GM13976 (cell line): ENCODE measurements at regions not wholly inside any gene's neighbourhood (a gene's known extent, or its start where the extent isn't known, plus 50 kb on each side); places are given as distances from the start of the nearest gene placed in this dataset.
"Not testable (repeated sequence)": the region's sequence is repeated elsewhere in the genome, so short reads cannot be mapped to it uniquely, and the experiment has no call there.

Experiments
- DNase-seq: peaks from one replicate; pipeline ENCODE4 v3.0.0; 2012; ENCODE audit warnings: low spot score
- in situ Hi-C: fragments of 300-500 bp; cut with MboI; formaldehyde crosslinking; loops from one replicate; pipeline ENCODE4 v1.12.0; 2022; ENCODE audit warnings: low sequenced_read_pairs, mixed read lengths, inconsistent platforms; ENCODE audit not compliant: unreplicated experiment
- TF ChIP-seq, protein P1 (sequence below): IDR thresholded peaks from 2 replicates; pipeline ENCODE4 v1.5.1; 2012; ENCODE audit warnings: borderline replicate concordance, mild to moderate bottlenecking; ENCODE audit not compliant: insufficient read depth; ENCODE audit errors: extremely low read depth, missing control alignments, control extremely low read depth

DNA sequence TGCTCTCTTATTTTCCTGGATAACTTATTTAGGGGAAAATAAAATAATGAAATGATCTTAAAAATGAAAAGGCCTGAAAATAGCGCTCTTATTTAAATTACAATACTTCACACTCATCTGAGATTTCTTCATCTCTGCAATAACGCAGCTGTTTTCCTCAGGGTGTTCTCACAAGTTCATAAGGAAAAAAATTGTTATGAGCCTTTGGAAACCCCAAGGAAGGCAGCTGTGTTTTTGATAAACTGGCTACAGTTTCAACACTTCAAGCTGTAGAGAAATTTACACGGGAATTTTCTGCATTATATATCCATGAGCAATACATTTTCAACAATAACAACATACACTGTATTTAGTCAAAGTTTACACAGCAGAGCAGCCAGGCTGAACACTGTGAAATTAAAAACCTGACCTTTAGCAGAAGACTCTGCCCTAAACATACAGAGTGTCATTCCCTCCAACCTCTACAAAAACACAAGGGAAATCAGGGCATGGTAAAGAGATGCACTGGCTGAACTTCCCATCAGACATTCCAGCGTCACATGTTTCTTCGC is 959.6 kb downstream of the SLC4A3 start:
- no peak for DNase-seq
- TF ChIP-seq, protein P1, sequence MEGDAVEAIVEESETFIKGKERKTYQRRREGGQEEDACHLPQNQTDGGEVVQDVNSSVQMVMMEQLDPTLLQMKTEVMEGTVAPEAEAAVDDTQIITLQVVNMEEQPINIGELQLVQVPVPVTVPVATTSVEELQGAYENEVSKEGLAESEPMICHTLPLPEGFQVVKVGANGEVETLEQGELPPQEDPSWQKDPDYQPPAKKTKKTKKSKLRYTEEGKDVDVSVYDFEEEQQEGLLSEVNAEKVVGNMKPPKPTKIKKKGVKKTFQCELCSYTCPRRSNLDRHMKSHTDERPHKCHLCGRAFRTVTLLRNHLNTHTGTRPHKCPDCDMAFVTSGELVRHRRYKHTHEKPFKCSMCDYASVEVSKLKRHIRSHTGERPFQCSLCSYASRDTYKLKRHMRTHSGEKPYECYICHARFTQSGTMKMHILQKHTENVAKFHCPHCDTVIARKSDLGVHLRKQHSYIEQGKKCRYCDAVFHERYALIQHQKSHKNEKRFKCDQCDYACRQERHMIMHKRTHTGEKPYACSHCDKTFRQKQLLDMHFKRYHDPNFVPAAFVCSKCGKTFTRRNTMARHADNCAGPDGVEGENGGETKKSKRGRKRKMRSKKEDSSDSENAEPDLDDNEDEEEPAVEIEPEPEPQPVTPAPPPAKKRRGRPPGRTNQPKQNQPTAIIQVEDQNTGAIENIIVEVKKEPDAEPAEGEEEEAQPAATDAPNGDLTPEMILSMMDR: no peak
- in situ Hi-C loops: no loop called here

DNA sequence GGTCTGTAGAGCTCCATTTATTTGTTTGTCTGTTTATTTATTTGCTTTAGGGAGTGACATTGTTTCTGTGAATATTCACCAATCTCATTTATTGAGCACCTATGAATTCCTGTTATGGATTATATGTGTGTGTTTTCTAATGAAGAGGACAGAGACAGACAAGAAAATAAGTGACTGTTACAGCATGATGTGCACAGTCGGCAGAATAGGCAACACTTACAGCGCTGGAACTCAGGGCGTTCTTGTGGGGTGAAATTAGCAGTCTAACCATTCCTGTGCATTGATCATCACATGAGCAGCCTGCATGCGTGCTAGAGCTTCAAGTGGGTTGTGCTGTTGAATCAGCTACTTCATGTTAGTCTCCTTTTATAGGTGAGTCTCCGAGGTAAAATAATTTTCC is 960.7 kb downstream of the SLC4A3 start:
- DNase-seq: no peak
- TF ChIP-seq, protein P1: no peak
- in situ Hi-C loops: no loop called here

DNA sequence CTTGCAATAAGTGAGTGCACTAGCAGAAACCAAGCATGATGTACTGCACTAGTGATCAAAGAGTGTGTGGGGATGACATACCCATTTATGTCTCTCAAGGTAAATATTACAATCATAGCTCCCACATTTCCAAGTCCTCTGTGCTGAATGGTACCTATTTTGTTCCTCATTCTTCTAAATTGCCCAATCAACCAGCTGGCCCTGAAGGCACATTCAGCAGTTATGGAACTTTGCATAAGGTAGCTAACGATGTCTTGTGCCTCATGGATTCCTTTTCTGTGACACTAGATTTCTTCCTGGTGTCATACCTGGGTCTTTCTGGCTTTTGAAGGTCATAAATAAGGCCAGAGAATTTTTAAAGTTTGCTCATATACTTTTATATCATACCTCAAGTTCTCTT is 963.0 kb downstream of the SLC4A3 start:
- TF ChIP-seq, protein P1: no peak
- no peak for DNase-seq
- in situ Hi-C loops: no loop called here

DNA sequence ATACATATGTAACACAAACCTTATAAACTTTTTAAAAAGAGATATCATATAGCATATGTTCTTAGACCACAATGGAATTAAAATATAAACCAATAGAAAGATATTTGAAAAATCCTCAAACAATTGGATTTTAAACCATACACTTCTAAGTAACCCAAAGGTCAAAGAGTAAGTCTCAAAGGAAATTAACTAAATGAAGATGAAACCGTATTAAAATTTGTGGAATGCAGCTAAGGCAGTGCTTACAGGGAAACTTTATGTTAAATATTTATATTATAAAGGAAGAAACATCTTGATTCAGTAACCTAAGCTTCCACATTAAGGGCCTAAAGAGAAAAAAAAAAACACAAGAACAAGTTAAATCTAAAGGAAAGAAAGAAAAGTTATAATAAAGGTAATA is 966.1 kb downstream of the SLC4A3 start:
- no peak for DNase-seq
- in situ Hi-C loops: no loop called here
- TF ChIP-seq, protein P1: no peak

DNA sequence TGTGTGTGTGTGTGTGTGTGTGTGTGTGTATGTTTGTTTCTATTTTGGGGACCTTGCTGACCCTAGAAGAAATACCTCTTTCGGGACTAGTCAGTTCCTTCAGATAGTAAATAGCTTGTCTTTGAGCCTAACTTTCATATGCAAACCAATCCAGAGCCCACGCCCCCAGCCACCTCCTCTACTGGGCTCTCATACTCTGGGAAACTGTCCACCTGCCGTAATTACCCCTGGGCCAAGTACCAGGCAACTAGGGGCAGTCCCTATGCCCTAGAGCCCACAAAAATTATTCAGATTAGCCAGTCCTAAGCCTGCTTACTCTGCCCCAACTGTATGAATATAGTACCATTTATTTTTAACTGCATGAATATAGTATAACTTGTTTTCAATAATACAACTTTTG is 970.4 kb downstream of the EPHA4 start:
- in situ Hi-C loops: no loop called here
- TF ChIP-seq, protein P1: no peak
- DNase-seq: no peak

DNA sequence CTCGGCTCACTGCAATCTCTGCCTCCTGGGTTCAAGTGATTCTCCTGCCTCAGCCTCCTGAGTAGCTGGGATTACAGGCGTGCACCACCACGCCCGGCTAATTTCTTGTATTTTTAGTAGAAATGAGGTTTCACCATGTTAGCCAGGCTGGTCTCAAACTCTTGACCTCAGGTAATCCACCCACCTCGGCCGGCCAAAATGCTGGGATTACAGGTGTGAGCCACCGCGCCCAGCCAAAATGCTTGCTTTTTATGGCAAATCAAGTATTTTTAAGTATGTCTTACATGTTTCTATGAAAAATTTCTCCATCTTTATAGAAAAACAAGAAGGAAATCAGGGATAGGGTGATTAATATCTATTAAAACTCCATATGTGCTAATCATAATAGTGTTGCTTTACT is 959.1 kb downstream of the EPHA4 start:
- in situ Hi-C loops: not testable (repeated sequence)

DNA sequence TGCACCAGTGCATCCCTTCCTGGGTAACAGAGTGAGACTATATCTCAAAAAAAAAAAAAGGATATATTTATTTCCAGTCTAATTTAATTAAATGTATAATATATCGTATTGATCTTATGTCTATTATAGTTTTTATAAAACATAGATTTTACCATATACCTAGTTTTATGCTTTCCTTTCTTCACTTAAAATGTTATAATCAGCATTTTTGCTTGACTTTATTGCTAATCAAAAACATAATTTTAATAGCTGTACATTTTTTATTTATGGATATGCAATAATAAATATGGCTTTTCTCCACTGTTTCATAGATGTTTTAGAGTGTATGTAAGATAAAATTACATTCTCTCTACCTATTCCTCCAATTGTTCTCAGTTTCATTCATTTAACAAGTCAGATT is 958.0 kb downstream of the EPHA4 start:
- TF ChIP-seq, protein P1: no peak
- in situ Hi-C loops: no loop called here
- no peak for DNase-seq

More for the DNA sequence above, 959.1 kb downstream of the EPHA4 start:
- DNase-seq: not testable (repeated sequence)
